ENCODE measurements at regions not wholly inside any gene's neighbourhood (a gene's known extent, or its start where the extent isn't known, plus 50 kb on each side); places are given as distances from the start of the nearest gene placed in this dataset.

DNA sequence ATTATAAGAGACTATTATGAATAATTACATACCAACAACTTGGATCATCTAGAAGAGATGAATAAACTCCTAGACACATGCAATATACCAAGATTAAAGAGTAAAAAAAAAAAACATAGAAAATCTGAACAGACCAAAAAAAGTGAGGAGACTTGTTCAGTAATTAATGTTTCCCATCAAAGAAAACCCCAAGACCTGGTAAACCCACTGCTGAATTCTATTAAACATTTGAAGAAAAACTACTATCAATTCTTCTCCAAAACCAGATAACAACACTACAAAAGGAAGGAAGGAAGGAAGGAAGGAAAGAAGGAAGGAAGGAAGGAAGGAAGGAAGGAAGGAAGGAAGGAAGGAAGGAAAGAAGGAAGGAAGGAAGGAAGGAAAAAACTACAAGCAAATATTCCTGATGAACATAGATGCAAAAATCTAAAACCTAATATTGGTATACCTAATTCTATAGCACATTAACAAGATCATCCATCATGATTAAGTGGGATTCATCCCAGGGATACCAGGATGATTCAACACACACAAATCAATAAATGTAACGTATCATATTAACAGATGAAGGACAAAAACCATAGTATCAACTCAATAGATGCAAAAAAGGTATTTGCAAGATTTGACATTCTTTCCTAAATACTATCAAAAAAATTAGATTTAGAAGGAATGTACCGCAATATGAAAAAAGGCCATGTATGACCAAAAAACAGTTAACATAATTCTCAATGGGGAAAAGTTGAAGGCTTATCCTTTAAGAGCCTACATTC lies 445.5 kb downstream of the KCNH5 start:
- no peak for DNase-seq

DNA sequence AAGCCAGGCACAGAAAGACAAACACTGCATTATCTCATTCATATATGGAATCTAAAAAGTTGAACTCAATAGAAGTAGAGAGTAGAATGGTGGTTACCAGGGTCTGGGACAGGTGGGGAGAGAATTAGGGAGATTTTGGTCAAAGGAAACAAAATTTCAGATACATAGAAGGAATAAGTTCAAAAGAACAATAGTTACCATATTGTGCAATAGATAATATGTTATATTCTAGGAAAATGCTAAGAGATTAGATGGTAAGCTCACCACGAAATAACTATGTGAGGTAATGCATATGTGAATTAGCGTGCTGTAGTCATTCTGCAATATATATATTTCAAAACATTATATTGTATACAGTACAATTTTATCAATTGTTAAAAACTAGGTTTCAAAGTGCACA lies 442.5 kb downstream of the KCNH5 start:
- DNase-seq = no peak

DNA sequence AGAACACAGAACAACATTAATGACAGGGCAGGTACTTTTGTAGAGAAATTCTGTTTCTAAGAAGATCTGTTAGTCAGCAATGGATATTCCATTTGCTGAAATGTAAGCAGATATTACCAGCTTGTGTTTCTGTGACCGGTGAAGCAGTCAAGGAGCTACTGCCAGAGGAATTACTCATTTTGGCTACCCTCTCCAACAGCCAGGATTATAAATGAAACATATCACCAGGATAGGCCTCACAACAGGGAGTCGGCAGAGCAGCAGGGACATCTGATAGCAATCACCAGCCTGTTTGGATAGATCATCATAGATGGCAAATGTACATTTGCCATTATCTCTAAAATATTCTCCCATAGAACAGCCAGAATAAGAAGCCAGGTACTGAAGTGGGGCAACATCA lies 440.7 kb downstream of the KCNH5 start:
- no peak for DNase-seq

DNA sequence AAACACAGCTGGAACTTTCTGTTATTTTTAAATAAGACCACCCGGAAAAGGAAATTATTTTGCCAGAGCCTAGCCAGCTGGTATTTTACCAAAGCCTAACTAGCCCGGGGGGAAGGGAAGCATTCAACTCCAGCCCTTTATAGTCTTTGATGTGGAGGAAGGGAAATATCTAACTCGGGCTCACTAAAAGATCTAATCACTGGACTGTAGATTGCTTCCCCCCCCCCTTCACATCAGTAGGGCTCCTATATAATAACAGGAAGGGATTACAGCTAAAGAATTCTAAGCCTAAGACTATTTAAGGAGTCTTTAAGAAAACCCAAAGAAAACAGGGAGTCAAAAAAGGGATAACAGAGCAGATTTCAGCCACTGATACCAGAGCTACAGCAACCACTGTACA lies 431.1 kb downstream of the KCNH5 start:
- no peak for DNase-seq

DNA sequence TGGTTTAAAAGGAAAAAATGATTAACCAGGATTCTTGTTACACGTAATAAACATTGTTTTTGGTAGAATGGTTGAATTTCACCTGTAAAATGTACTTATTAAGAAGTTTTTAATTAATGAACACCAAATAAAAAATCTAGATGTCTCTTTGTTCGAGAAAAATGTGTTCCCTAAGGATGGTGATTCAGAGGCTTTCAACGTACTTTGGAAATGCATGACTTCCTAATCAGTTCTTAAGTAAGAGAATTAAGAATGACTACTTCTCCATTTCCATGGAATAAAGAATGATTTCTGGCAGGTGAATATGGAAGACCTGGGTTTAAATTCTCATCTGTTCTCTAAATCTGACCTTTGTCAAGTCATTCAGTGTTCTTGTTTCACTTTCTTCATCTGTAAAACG lies 428.6 kb downstream of the KCNH5 start:
- DNase-seq = no peak

DNA sequence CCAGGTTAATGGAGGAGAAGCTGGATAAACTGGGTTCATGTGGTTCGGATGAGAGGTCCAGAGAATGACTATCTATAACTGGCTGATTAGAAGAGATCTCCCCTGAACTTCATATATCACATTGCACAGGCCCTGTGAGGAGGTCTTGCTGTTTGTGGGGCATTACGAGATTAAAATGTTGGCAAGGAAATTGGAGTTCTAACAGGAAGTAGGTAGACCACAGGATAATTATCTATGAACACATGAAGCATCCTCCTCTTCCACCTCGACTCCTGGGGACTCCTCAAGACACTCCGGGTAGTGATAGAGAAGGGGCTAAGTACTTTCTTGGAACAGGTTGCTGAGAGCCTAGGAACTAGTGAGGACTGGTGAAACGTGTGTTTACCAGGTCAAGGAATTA lies 418.8 kb downstream of the KCNH5 start:
- no peak for DNase-seq

DNA sequence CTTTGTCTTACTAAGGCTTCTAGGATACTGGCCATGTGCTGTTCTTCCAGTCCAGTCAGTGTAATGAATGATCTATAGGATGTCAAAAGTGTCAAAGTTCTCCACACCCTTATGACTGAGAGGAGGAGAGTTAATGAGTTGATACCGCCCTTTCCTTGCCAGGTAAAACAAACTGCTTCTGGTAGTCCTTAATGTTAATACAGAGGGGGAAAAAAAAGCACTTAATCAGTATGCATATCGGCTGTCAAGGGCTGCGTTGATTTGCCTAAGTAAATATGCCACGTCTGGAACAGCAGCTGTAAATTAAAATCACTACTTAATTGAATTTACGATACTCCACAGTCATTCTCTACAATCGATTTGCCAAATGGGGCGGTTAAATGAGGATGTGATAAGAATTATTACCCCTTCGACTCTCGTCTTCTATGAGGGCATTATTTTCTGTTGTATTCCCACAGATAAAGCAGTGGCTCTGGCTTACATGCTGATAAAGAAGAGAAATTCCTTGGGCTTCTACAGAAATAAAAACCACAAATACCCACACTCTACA lies 416.0 kb downstream of the KCNH5 start:
- no peak for DNase-seq

DNA sequence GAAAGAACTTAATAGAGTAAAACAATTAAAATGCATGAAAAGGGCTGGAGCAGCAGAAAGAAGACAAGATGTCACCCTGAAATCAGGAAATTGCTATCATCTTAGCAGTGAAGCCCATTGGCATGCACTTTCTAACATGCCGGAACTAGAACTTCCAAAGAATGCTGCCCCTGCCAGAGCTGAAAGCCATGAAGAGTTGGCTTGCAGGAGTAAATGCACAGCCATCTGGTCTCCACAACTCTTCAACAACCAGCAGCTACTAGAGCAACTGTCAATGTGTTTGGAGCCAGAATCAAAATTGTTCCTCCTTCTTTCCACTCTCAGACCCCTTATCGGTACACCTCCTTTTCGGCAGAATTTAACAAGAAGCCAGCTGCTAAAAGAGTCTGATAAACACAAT lies 414.1 kb downstream of the KCNH5 start:
- DNase-seq = no peak

DNA sequence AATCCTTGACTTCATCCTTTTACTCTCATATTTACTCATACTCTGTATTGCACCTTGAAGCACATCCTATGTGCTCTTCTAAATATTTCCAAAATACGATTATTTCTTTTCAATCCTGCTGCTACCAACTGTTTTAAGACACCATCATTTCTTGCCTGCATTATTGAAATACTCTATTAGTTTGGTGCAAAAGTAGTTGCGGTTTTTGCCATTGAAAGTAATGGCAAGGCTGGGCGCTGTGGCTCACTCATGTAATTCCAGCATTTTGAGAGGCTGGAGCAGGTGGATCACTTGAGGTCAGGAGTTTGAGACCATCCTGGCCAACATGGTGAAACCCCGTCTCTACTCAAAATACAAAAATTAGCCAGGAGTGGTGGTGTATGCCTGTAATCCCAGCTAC lies 412.5 kb downstream of the KCNH5 start:
- no peak for DNase-seq

DNA sequence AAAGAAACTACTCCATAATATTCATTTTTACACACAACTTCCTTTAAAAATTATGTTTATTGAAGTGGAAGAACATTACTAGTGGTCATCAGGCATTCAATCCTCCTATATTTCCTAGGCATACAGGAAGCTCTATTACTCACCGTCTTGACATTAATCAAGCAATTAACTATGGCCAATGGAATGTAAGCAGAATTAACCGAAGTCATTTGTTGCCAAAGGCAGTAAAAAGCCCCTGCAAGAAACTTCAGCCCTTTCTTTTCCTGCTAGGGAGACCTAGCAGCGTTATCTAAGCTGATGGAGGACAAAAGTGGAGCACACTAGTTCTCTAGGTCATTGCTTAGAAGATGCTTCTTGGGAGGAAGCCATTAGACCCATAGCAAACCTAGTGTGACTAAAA lies 399.6 kb downstream of the KCNH5 start:
- DNase-seq = no peak

Measured in DMS79 (cell line).